ENCODE measurements at regions not wholly inside any gene's neighbourhood (a gene's known extent, or its start where the extent isn't known, plus 50 kb on each side); places are given as distances from the start of the nearest gene placed in this dataset.

GRCh38 chr9:18346745-18347144 lies 127.2 kb upstream of the ADAMTSL1 start:
- no peak for DNase-seq (ENCODE audit: low spot score)

GRCh38 chr9:18347386-18348082 lies 126.4 kb upstream of the ADAMTSL1 start:
- no peak for DNase-seq (ENCODE audit: low spot score)

- no peak for DNase-seq (ENCODE audit: low spot score)
These were observed 125.9 kb upstream of the ADAMTSL1 start for GRCh38 chr9:18348083-18348475.

- DNase-seq (ENCODE audit: low spot score) = no peak
These were observed 124.4 kb upstream of the ADAMTSL1 start for GRCh38 chr9:18349530-18349929.

GRCh38 chr9:18350036-18350435 lies 123.9 kb upstream of the ADAMTSL1 start:
- no peak for DNase-seq (ENCODE audit: low spot score)

- DNase-seq (ENCODE audit: low spot score) = no peak
These were observed 122.9 kb upstream of the ADAMTSL1 start for GRCh38 chr9:18350995-18351595.

- DNase-seq (ENCODE audit: low spot score) = no peak
These were observed 121.2 kb upstream of the ADAMTSL1 start for GRCh38 chr9:18352711-18353110.

- no peak for DNase-seq (ENCODE audit: low spot score)
These were observed 120.5 kb upstream of the ADAMTSL1 start for GRCh38 chr9:18353473-18353872.

GRCh38 chr9:18357321-18357720 lies 116.6 kb upstream of the ADAMTSL1 start:
- DNase-seq (ENCODE audit: low spot score) = no peak

- DNase-seq (ENCODE audit: low spot score) = no peak
These were observed 115.6 kb upstream of the ADAMTSL1 start for GRCh38 chr9:18358325-18358724.

- no peak for DNase-seq (ENCODE audit: low spot score)
These were observed 114.6 kb upstream of the ADAMTSL1 start for GRCh38 chr9:18359335-18359734.

GRCh38 chr9:18360005-18360404 lies 113.9 kb upstream of the ADAMTSL1 start:
- no peak for DNase-seq (ENCODE audit: low spot score)

- DNase-seq (ENCODE audit: low spot score) = no peak
These were observed 112.3 kb upstream of the ADAMTSL1 start for GRCh38 chr9:18361646-18362045.

- no peak for DNase-seq (ENCODE audit: low spot score)
These were observed 111.8 kb upstream of the ADAMTSL1 start for GRCh38 chr9:18362166-18362565.

- DNase-seq (ENCODE audit: low spot score) = no peak
These were observed 110.9 kb upstream of the ADAMTSL1 start for GRCh38 chr9:18362901-18363685.

- DNase-seq (ENCODE audit: low spot score) = no peak
These were observed 108.3 kb upstream of the ADAMTSL1 start for GRCh38 chr9:18365651-18366050.

- DNase-seq (ENCODE audit: low spot score) = no peak
These were observed 107.8 kb upstream of the ADAMTSL1 start for GRCh38 chr9:18366184-18366583.

- no peak for DNase-seq (ENCODE audit: low spot score)
These were observed 105.7 kb upstream of the ADAMTSL1 start for GRCh38 chr9:18368206-18368605.

GRCh38 chr9:18371141-18371540 lies 102.8 kb upstream of the ADAMTSL1 start:
- no peak for DNase-seq (ENCODE audit: low spot score)

- DNase-seq (ENCODE audit: low spot score) = no peak
These were observed 102.3 kb upstream of the ADAMTSL1 start for GRCh38 chr9:18371621-18372020.

GRCh38 chr9:18379073-18379811 lies 94.7 kb upstream of the ADAMTSL1 start:
- no peak for DNase-seq (ENCODE audit: low spot score)

GRCh38 chr9:18382243-18382642 lies 91.7 kb upstream of the ADAMTSL1 start:
- no peak for DNase-seq (ENCODE audit: low spot score)

Data from HT-29 (cell line).